Left colon (tissue), 2 donors: ENCODE measurements at regions not wholly inside any gene's neighbourhood (a gene's known extent, or its start where the extent isn't known, plus 50 kb on each side); places are given as distances from the start of the nearest gene placed in this dataset.
"Not testable (repeated sequence)": the region's sequence is repeated elsewhere in the genome, so short reads cannot be mapped to it uniquely, and the experiment has no call there.

Experiments
- ATAC-seq: fragments of 200-7000 bp; cut with Tn5 transposase; one replicate; pipeline ENCODE4 v1.9.1; 2020; ENCODE audit warnings: mild to moderate bottlenecking, moderate library complexity
- DNase-seq, 2 donors: peaks; one replicate each; pipeline ENCODE4 v3.0.0-alpha.2; 2020
- intact Hi-C, 2 donors: fragments of 100-400 bp; cut with DNase I in 1 of 2; cut with micrococcal nuclease in 1 of 2; formaldehyde crosslinking; loops; one replicate each; pipeline versions ENCODE4 v1.11.2 to v1.14.0; 2022; cut with DNase I, micrococcal nuclease
- donor health status: DM: no; HTN: no; CAD: no.
- donor health status: DM: yes; HTN: yes; CAD: no.

DNA sequence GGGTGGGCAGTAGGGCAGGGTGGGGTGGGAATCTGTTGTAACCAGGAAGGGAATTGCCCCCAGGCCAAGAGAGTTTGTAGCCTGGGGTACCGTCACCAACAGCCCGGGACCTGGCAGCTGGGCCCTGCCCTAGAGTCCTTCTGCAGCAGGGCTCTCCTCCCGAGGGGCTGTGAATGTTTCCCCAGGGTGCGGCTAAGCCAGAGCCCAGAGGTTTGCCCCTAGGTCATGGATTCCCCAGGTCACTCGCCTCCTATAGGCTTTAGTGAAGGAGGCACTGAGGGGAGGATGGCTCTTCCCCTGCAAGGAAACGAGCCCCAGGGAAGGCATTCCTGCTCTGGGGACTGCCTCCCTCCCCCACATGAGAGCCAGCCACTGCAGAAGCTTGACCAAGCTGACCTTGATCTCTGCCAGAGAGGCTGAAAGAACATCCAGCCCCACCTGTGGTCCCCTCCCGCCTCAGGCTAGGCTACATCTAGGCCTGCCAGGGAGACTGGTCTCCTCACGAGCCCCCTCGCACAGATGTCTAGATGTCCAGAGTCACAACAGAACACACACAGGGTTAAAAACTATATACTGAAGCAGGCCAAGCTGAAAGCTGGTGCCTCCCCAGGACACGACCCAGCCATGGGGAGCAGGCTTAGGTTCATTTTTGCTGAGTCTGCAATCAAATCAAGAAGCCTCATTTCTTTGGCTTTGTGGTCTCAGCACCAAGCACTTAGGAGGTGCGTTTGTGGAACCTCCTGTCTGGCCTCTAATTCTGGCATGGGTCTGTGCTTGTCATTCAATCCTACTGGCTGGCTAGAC, 69.1 kb upstream of the TAMM41 start:
- ATAC-seq: no peak
- intact Hi-C loops: no loop called here
- DNase-seq: no peak

DNA sequence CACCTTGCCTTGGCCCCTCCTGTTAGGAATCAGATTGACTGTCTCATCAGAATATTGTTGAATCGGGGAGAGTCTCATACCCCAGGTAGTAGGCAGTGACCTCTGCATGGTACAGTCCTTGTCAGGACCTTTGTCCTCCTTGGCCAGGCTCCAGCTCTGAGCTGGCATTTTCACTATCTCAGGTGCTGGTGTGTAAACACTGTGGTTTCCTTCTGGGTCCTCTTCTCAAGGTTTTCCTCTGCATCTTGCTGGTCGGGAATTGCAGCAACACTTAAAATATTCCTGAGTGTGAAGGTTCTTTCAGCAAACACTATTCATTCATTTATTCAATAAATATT, 69.7 kb upstream of the TAMM41 start:
- ATAC-seq, DNase-seq, intact Hi-C loops: not testable (repeated sequence)

DNA sequence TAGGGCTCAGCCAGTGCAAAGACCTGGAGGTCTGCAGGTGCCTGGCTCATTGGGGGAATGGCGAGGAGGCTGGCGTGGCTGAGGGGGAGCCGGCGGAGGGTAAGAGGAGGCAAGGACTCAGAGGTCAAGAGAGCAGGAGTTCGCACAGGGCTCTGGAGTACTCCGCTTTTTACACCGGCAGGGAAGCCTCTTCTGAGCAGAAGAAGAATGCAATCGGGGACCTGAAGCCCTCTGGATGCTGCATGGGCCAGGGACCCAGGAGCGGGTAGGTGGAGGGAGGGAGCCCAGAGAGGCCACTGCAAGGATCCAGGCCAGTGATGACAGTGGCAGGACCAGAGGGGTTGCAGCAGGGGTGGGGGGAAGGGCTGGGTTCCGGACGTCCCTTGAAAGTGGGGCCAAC, 70.4 kb upstream of the TAMM41 start:
- DNase-seq: no peak
- ATAC-seq: no peak
- intact Hi-C loops: no loop called here

DNA sequence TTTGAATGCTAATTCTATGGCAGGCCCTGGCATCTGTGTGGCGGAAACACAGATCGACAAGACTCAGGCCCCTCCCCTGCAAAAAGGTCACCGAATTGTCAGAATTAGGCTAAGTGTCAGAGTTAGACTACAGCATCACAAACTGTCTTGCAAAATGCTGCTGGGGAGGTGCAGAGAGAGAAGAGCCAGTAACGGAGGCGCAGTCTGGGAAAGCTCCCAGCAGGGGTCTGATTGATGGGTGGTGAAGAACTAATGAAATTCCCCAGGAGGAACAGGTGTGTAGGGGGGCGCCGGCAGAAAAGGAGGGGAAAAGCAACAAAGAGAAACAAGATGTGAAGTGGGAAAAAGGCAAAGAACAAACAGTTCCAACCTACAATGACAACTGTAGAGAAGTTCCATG, 72.7 kb upstream of the TAMM41 start:
- DNase-seq (no peak), ATAC-seq (no peak)
- intact Hi-C loops: no loop called here

DNA sequence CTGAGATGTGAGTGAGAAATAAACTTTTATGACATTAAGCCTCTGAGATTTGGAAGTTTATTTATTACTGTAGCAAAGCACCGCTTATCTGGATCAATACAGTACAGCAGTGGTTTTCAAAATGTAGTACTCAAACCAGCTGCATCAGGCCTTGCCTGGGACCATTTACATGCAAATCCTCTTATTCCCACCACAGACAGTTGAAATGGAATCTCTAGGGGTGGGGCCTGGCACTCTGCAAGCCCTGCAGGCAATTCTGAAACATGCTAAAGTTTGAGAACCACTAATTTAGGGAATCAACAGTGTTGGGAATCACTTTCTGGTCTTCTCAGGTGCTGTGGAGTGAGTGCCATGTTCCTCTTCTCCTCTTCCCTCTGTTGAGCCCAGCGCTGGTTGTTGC, 77.8 kb upstream of the TAMM41 start:
- intact Hi-C loops: no loop called here
- ATAC-seq: no peak

DNA sequence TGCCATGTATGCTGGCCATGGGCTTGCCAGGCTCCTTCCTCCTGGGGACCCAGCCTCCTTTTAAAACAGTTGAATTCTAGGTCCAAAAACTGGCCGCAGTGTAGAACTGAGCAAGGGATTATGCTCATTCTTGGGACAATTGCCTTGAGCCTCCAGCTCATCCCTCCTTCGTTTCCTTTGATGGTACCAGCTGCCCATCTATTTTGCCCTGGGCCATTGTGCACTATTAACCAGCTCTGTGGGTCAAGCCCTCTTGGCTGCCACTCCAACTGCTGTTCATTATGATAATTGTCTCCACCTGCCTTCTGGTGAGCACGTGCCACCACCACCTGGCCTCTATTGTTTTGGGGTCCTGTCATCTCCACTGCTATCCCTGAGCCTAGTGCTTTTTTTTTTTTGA, 75.8 kb upstream of the SYN2 start:
- intact Hi-C loops: no loop called here
- ATAC-seq (no peak), DNase-seq (no peak)

More for the DNA sequence above, 77.8 kb upstream of the TAMM41 start:
- no peak for DNase-seq

DNA sequence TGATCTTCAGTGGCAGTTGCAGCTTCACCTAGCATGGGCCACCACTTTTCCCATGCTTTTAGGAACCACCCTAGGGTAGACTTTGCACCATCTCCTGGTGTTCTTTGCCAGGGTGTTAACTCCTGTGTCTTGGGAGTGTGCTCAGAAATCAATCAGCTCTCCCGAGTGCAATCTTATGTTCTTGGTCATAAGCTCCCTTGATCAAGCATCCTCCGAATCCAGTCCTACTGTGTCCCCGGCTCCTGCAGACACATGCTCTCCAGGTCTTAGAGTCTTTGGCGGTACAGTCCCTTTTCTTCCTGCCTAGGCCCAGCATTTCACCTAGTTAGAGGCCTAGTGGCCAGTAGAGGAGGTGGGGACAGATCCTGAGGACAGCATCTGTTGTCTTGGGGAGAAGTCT, 74.7 kb upstream of the SYN2 start:
- DNase-seq: no peak
- intact Hi-C loops: no loop called here
- no peak for ATAC-seq

DNA sequence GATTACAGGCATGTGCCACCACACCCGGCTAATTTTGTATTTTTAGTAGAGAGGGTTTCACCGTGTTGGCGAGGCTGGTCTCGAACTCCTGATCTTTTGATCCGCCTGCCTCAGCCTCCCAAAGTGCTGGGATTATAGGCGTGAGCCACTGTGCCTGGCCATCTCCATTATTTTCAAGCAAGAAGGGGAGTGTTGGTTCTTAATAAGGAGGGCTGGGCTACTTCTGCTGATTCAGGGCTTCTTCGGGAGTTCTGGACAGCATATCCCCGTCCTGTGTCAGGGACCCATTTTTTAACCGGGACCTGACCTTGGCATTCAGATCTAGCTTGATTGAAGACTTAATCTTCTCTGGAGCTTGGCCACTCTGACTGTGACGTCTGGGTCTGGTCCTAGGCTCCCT, 74.1 kb upstream of the SYN2 start:
- ATAC-seq: no peak
- intact Hi-C loops: no loop called here
- DNase-seq: no peak

DNA sequence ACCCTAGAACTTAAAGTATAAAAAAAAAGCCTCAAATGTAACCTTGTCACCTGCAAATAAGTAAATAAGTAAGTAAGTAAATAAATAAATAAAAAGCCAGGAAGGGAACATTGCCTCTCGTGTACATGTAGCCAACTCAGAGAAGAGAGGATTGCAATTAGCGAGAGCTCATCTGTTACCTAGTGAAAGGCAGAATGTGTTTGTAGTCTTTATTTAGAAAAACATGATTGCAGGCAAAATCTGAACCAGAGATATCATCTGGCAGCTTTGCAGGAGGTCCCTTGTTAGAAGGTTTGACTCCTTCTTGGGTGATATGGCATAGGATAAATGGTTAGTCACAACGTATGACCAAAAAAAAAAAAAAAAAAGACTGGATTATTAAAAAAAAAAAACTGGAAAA, 71.6 kb upstream of the SYN2 start:
- ATAC-seq (no peak), DNase-seq (no peak)
- intact Hi-C loops: no loop called here

DNA sequence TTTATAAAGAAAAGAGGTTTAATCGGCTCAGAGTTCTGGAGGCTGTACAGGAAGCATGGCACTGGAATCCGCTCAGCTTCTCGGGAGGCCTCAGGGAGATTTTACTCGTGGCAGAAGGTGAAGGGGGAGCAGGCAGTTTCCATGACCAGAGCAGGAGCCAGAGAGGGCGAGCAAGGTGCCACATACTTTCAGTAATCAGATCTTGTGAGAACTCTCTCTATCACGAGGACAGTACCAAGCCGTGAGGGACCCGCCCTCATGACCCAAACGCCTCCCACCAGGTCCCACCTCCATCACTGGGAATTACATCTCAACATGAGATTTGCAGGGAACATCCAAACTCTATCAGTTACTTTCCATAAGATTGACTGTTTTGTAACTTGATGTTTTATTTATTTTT, 70.7 kb upstream of the SYN2 start:
- DNase-seq (no peak), ATAC-seq (no peak)
- intact Hi-C loops: no loop called here

DNA sequence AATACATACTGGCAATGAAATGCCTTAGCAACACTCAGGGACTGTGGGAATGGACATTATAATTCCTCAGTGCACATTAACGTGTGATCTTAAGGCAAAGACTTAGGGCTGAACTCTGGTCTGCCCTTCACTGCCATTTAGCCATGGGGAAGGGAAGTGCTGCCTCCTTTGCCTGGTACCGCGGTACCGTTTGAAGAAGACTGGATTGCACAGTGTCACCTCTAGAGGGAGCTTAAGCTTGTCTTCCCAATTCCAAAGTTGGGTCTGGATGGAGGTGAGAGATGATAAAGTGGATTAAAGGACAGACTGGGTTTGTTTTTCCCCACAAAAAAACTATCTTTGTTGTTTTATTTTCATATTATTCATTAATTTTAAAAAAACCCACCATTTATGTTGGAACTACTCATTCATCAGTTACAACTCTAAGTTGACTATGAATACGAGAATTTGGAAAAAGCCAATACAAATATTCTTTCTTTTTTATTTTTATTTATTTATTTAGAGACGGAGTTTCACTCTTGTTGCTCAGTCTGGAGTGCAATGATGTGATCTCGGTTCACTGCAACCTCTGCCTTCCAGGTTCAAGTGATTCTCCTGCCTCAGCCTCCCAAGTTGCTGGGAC, 60.0 kb upstream of the SYN2 start:
- ATAC-seq (peak; percentile 86), DNase-seq (peak in 1 of 2 donors; percentile 8)
- intact Hi-C loops: no loop called here

DNA sequence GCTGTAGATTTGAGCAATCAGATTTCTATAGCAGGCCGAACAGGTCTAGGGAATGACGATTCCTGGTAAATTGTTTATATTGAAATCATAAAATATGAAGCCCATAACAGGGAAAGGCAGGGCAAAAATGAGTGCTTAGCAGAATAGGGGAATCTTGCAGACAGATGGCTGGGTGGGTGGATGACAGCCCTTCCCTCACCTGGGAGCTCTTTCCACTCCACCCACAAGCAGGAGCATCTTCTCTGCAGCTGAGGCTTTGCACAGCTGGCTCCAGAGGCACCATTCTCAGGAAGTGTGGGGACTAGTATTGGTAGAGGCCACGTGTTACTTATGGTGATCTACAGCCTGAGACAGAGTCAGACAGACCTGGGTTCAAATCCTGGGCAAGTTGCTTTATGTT, 55.9 kb upstream of the SYN2 start:
- ATAC-seq (no peak), DNase-seq (no peak)
- intact Hi-C loops: no loop called here

DNA sequence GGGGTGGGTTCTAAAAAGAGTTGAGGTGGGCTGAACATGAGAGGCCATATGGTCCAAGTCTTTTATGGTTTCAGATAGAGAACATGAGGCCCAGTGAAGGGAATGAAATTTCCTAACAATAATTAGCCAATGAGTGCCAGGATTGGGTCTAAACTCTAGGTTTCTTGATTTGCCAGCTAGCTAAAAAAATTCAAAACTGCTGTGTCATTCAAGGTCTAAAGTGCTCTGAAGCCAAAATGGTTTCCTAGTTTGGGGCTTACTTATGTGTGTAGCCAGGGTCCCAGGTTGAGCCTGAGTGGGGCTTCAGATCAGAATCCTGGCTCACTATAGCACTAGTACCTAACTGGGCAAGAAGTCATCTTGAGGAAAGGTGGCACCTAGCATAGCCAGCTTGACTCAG, 55.3 kb upstream of the SYN2 start:
- ATAC-seq (no peak), DNase-seq (no peak)
- intact Hi-C loops: no loop called here

DNA sequence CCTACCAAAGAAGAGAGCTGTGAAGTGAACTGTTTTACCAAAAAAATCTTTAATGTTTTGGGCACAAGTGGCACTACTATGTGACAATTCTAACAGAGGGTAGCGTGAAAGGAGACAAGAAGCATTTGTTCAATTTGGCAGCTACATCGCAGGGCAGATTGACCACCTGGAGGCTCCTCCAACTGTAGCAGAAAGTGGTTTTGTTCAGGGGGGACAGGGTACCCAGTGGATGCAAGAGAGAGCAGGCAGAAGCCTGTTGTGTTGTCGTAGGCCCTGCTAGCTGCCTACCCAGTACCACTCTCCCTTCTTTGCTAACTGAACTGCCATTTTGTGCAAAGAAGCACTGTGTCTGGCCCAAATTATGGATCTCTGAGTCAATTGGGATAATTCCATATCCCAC, 54.8 kb upstream of the SYN2 start:
- no peak for ATAC-seq
- intact Hi-C loops: no loop called here
- no peak for DNase-seq

DNA sequence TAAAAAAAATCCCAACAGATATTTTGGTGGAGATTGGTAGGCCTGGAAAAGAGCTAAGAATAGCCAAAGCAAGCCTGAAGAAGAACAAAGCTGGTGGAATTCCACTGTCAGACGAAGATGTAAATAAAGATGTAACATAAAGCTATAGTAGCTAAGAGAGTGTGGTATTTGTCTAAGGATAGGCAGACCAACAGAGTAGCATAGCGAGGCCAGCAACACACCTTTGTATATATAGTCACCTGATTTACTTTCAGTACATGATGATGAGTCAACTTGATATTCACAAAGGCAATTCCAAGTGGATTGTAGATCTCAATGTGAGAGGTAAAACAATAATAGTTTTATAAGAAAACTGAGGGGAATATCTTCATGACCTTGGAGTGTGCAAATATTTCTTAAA, 53.6 kb upstream of the SYN2 start:
- ATAC-seq (peak; percentile 99), DNase-seq (peak in 1 of 2 donors; percentile 7)
- intact Hi-C loops: no loop called here

DNA sequence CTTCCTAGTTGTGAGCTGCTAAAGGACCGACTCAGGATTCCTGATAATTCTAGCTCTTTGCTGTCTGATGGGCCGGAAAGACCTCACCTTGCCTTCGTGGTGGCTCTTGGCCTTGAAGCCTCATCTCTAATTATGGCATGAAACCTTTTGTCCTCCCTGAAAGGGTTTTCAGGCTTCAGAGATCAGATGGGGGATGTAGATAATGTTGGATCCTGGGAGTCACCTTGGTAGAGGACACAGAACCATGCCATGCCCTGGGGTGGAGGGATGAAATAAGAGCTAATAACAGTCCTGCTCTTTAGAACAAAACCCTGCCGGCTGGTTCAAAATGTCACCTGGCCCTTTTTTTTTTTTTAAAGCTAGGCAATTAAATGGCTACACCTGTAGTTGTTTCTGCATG, 50.8 kb upstream of the SYN2 start:
- DNase-seq (no peak), ATAC-seq (no peak)
- intact Hi-C loops: no loop called here

DNA sequence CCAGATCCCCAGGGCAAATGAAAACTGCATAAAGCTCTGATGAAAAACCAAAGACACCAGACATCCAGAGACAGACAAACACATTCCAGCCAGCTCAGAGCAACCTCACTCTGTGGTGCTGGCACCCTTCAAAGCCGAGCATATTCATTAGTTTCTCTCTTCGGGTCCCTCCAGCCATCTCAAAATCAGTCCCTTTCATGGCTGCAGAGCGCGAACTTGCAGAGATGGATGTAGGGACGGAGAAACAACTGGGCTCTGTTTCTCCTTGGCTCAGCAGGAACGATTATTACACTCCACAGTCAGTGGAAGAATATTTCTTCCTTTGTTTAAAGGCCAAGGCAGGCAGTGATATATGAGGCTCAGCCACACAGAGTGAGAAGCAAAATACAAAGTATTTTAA, 50.4 kb upstream of the SYN2 start:
- ATAC-seq: no peak
- DNase-seq: no peak

DNA sequence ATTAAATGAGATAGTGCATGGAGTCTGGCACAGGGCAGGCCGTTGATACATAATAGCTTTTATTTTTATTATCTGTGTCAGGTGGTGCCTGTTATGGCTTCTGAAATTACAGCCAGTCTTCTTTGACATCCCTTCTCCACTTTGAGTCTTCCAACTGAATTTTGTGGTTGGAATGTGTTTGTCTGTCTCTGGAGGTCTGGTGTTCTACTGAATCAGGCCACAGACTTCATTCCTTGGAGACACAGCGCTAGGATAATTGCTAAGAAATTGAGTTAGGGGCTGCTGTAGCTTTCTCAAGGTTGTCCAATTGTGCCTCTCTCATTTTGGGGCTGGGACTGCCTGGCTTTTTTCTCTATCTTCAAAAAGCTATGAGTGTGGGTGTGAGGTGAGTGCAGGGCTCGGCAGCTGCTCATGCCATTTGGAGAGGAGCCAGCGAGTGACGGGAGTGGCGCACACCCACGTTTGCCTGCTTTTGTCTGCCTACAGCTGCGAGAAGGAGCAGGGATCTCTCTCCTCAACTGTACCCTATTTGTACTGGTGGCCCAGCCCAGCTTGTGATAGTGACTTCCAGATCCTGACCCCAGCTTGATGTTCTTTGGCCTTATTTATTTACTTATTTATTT, 49.8 kb upstream of the SYN2 start:
- intact Hi-C loops: no loop called here
- ATAC-seq (peak; percentile 73), DNase-seq (peak; percentile 39 to 71)

More for the DNA sequence above, 50.4 kb upstream of the SYN2 start:
- intact Hi-C loops: no loop called here
